ENCODE measurements at regions not wholly inside any gene's neighbourhood (a gene's known extent, or its start where the extent isn't known, plus 50 kb on each side); places are given as distances from the start of the nearest gene placed in this dataset.

DNA sequence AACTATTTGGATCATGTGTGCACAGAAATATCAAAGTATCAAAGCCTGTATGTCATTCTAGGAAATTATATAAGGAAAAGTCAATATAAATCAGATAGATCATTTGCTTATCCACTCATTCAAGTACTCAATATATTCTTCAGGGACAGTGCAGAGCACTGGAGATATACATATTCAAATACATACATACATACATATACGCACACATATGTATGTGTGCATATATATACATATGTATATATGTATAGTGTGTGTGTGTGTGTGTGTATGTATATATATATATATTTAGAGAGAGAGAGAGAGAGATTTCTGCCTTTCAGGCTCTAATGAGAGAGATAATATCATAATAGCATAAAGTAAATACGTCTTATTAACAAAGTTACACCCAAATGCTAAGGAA, 169.2 kb downstream of the PMP22 start:
- Histone ChIP-seq H3K4me2 (ENCODE audit: low read length) (no peak overlapping the region), H3K79me2 (ENCODE audit: low read length) (no peaks in the 10 kb centered on the region), H3K27ac (ENCODE audit: low read length) (no peak overlapping the region), H3K4me3 (ENCODE audit: low read length) (no peak overlapping the region), H3K4me1 (ENCODE audit: low read length) (no peaks in the 10 kb centered on the region), H4K20me1 (ENCODE audit: insufficient read depth, low read length) (no peaks in the 10 kb centered on the region), H3K9me3 (ENCODE audit: insufficient read depth, low read length) (no peaks in the 10 kb centered on the region), H3K27me3 (ENCODE audit: low read depth, low read length) (no peaks in the 10 kb centered on the region), H3K9ac (ENCODE audit: low read length) (no peak overlapping the region), H3K36me3 (replicated peaks; ENCODE audit: low read depth, low read length) (no peaks in the 10 kb centered on the region), H2AFZ (ENCODE audit: low read depth, low read length) (no peak overlapping the region)
- TF ChIP-seq, protein P1, sequence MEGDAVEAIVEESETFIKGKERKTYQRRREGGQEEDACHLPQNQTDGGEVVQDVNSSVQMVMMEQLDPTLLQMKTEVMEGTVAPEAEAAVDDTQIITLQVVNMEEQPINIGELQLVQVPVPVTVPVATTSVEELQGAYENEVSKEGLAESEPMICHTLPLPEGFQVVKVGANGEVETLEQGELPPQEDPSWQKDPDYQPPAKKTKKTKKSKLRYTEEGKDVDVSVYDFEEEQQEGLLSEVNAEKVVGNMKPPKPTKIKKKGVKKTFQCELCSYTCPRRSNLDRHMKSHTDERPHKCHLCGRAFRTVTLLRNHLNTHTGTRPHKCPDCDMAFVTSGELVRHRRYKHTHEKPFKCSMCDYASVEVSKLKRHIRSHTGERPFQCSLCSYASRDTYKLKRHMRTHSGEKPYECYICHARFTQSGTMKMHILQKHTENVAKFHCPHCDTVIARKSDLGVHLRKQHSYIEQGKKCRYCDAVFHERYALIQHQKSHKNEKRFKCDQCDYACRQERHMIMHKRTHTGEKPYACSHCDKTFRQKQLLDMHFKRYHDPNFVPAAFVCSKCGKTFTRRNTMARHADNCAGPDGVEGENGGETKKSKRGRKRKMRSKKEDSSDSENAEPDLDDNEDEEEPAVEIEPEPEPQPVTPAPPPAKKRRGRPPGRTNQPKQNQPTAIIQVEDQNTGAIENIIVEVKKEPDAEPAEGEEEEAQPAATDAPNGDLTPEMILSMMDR (IDR thresholded peaks at IDR 0.05; ENCODE audit: low read depth, low read length) = no peak
- TF ChIP-seq EZH2phosphoT487 (IDR thresholded peaks at IDR 0.05; ENCODE audit: low read depth) = no peak

DNA sequence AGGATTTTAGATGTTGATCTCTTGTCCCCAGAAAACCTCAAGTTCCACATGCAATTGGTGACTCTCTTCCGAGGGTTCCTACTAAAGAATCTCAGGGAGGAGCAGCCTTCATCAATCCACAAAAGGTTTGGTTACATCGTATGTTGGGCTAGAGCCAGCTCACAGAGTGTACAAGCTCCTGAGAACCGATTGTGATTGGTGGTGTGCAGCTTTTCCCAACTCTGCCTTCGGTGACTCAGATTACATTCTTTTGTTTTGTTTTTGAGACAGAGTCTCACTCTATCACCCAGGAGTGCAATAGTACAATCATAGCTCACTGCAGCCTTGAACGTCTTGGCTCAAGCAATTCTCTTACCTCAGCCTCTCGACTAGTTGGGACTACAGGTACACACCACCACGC, 172.4 kb downstream of the PMP22 start:
- no peak overlapping the region for H2AFZ ChIP-seq (ENCODE audit: low read depth, low read length)
- no peaks in the 10 kb centered on the region for H4K20me1 ChIP-seq (ENCODE audit: insufficient read depth, low read length)
- no peak overlapping the region for H3K27ac ChIP-seq (ENCODE audit: low read length)
- no peaks in the 10 kb centered on the region for H3K36me3 ChIP-seq (replicated peaks; ENCODE audit: low read depth, low read length)
- H3K9ac ChIP-seq (ENCODE audit: low read length) = no peak overlapping the region
- H3K27me3 ChIP-seq (ENCODE audit: low read depth, low read length) = no peaks in the 10 kb centered on the region
- no peaks in the 10 kb centered on the region for H3K4me1 ChIP-seq (ENCODE audit: low read length)
- H3K9me3 ChIP-seq (ENCODE audit: insufficient read depth, low read length) = no peaks in the 10 kb centered on the region
- no peaks in the 10 kb centered on the region for H3K79me2 ChIP-seq (ENCODE audit: low read length)
- no peak overlapping the region for H3K4me3 ChIP-seq (ENCODE audit: low read length)
- no peak for TF ChIP-seq EZH2phosphoT487 (IDR thresholded peaks at IDR 0.05; ENCODE audit: low read depth)
- no peak overlapping the region for H3K4me2 ChIP-seq (ENCODE audit: low read length)

DNA sequence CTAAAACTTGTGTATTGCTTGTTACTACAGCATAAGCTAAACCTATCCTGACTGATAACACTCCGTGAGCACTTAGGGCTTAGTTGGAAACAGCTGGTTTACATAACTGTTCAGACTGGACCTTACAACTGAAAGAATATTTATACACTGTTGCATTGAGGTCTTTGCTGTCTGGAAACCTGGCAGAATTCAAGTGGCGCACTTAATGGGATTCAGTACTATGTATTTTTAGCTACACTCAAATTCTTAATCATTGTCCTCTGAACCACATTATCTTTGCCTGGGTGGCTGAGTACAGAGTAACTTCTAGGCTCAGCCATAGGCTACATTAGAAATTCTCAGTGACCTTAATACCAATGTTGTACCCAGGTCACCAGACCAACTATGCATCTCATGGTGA, 172.9 kb downstream of the PMP22 start:
- H3K4me2 ChIP-seq (ENCODE audit: low read length) = no peak overlapping the region

DNA sequence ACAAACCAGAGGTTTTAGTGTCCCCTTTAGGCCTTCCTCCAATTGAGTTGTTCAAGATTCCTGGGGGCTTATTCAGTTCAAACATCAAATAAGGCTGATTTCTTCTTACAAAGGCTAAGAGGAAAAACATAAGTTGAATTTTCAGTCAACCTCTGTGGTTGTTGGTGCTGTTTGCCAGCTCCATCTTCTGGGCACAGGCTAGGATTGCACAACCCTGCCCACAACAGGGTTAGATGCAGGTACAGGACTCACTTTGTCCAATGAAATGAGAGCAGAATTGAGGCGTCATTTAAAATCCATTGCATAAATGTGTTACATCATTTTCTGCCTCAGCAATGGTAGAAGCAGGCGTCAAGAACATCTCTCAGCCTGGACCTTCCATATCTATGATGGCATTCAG, 173.3 kb downstream of the PMP22 start:
- Histone ChIP-seq H3K4me1 (ENCODE audit: low read length) (no peaks in the 10 kb centered on the region), H3K9me3 (ENCODE audit: insufficient read depth, low read length) (no peaks in the 10 kb centered on the region), H2AFZ (ENCODE audit: low read depth, low read length) (no peak overlapping the region), H3K36me3 (replicated peaks; ENCODE audit: low read depth, low read length) (no peaks in the 10 kb centered on the region), H3K4me3 (ENCODE audit: low read length) (no peak overlapping the region), H3K27me3 (ENCODE audit: low read depth, low read length) (no peaks in the 10 kb centered on the region), H3K27ac (ENCODE audit: low read length) (no peak overlapping the region), H3K79me2 (ENCODE audit: low read length) (no peaks in the 10 kb centered on the region), H3K9ac (ENCODE audit: low read length) (no peak overlapping the region), H4K20me1 (ENCODE audit: insufficient read depth, low read length) (no peaks in the 10 kb centered on the region), H3K4me2 (ENCODE audit: low read length) (no peak overlapping the region)
- TF ChIP-seq EZH2phosphoT487 (IDR thresholded peaks at IDR 0.05; ENCODE audit: low read depth) = no peak
- TF ChIP-seq, protein P1 (IDR thresholded peaks at IDR 0.05; ENCODE audit: low read depth, low read length) = peak; percentile 29; the same call in 1 of the 2 replicates

More for the DNA sequence above, 172.9 kb downstream of the PMP22 start:
- Histone ChIP-seq H3K4me3 (ENCODE audit: low read length) (no peak overlapping the region), H3K79me2 (ENCODE audit: low read length) (no peaks in the 10 kb centered on the region), H3K9ac (ENCODE audit: low read length) (no peak overlapping the region), H3K36me3 (replicated peaks; ENCODE audit: low read depth, low read length) (no peaks in the 10 kb centered on the region), H3K9me3 (ENCODE audit: insufficient read depth, low read length) (no peaks in the 10 kb centered on the region), H3K27ac (ENCODE audit: low read length) (no peak overlapping the region), H3K4me1 (ENCODE audit: low read length) (no peaks in the 10 kb centered on the region), H3K27me3 (ENCODE audit: low read depth, low read length) (no peaks in the 10 kb centered on the region), H4K20me1 (ENCODE audit: insufficient read depth, low read length) (no peaks in the 10 kb centered on the region), H2AFZ (ENCODE audit: low read depth, low read length) (no peak overlapping the region)
- no peak for TF ChIP-seq EZH2phosphoT487 (IDR thresholded peaks at IDR 0.05; ENCODE audit: low read depth)
- TF ChIP-seq, protein P1 (IDR thresholded peaks at IDR 0.05; ENCODE audit: low read depth, low read length) = no peak

DNA sequence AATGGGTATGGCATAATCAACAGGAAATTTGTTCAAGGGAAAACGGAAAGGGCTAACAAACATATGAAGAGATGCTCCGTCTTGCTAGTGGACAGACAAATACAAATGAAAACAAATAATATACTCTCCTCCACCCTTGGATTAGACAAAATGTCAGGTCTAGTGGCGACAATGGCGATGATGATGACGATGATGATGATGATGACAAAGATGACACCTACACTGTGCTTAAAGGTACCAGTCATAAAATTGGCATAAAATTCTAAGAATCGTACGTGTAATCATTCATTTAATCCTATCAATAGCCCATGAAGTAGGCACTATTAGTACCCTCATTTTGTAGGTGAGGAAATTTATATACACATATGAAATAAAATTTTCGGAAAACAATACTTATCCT, 174.6 kb downstream of the PMP22 start:
- Histone ChIP-seq H2AFZ (ENCODE audit: low read depth, low read length) (no peak overlapping the region), H3K36me3 (replicated peaks; ENCODE audit: low read depth, low read length) (no peaks in the 10 kb centered on the region), H3K27me3 (ENCODE audit: low read depth, low read length) (no peaks in the 10 kb centered on the region), H3K9ac (ENCODE audit: low read length) (no peak overlapping the region), H3K4me3 (ENCODE audit: low read length) (no peak overlapping the region), H4K20me1 (ENCODE audit: insufficient read depth, low read length) (no peaks in the 10 kb centered on the region), H3K9me3 (ENCODE audit: insufficient read depth, low read length) (no peaks in the 10 kb centered on the region), H3K27ac (ENCODE audit: low read length) (no peak overlapping the region), H3K79me2 (ENCODE audit: low read length) (no peaks in the 10 kb centered on the region), H3K4me1 (ENCODE audit: low read length) (no peaks in the 10 kb centered on the region), H3K4me2 (ENCODE audit: low read length) (no peak overlapping the region)
- TF ChIP-seq, protein P1 (IDR thresholded peaks at IDR 0.05; ENCODE audit: low read depth, low read length) = no peak
- TF ChIP-seq EZH2phosphoT487 (IDR thresholded peaks at IDR 0.05; ENCODE audit: low read depth) = no peak
